NCI-H524 (cell line): ENCODE measurements at regions not wholly inside any gene's neighbourhood (a gene's known extent, or its start where the extent isn't known, plus 50 kb on each side); places are given as distances from the start of the nearest gene placed in this dataset.
"Not testable (repeated sequence)": the region's sequence is repeated elsewhere in the genome, so short reads cannot be mapped to it uniquely, and the experiment has no call there.

Experiments
- DNase-seq, 2 experiments: peaks; one replicate each; lab custom pipeline; 2025; lab: John Stamatoyannopoulos, UW

- DNase-seq = not testable (repeated sequence)
Observed at GRCh38 chr2:78840311-78840710, 185.2 kb upstream of the REG3G start.

- no peak for DNase-seq
Observed at GRCh38 chr2:78845664-78846185, 179.8 kb upstream of the REG3G start.

- peak in 1 of 2 experiments; percentile 35 for DNase-seq
Observed at GRCh38 chr2:78861546-78861945, 164.0 kb upstream of the REG3G start.

- DNase-seq = no peak
Observed at GRCh38 chr2:78864205-78864604, 161.3 kb upstream of the REG3G start.

DNA sequence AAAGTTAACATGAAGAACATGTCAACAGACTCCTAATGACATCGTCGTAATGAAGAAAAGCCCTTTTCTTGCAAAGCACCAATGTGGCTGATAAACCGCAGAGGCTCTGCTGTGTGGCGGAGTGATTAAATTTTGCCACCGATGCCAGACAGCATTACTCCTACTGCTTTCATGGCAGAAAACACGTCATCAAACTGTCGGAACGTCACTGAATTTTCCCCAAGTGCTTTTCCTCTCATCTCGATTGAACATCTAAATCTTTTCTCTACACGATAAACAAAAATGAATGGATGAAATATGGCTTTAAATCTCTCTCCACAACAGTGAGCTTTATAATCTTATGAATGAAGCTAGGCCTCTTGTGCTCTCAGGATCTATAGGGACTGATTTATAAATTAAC is 159.8 kb upstream of the REG3G start:
- no peak for DNase-seq

DNA sequence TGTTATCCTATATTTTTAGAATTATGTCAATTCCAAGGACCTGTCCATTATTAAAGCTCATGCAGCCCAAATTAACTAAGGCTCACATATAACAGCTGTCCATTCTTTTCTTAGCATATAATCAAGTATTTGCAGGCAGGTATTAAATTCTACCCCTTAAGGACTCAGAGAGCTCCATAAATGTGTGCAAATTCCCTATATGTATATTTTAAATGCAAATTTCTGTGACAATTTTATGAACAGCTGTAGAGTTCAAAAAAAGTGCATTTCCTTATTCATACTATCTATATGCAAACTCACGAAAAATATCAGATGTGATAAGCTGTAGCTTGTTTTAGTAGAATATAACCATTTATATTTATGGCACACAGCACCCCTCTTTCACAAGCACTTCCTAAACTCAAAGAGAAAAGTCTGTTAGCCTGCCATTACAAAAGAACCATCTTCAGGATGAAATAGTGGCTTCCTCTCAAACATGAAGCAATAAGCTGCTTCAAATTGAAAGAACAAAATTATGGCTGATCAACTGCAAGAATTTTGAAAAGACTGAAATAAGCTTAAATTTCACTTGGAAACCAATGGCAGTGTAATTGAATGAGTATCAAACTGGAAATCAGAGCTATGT is 155.0 kb upstream of the REG3G start:
- DNase-seq = no peak

DNA sequence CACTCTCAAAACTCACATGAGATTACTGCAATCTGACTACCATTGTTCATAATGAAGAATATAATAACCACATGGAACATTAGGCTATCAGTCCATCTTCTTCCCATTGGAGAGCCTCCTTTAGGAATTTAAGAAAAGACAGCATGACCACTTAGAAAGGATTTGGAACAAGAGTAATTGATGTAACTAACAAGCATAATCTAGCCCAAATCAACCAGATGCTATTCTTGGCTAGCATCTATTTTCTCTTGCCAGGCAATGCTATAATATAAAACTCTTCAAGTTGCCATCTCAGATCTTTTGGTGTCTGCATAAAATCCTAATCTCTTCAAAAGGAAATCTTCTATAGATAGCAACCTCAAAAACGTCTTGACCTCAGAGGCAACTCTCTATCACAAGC is 152.0 kb upstream of the REG3G start:
- DNase-seq = peak; percentile 59 to 84

- DNase-seq = no peak
Observed at GRCh38 chr2:78876316-78876688, 149.2 kb upstream of the REG3G start.

DNA sequence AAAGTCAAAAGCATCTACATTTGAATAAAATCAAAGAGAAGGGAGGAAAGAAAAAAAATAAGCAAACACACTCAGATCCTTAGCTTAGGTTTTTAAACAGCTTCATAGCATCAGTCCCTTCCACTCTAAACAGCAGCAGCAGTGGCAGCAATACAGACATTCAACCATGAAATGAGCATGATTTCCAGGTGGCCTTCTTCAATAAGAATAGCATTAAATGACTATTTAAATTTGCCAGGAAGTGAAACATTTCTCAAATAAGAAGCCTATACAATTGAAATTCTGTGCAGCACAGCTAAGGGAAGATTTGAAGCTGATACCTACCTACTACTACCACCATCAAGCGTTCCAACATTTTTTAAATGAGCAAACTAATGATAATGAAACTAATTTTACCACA is 138.1 kb upstream of the REG3G start:
- no peak for DNase-seq

GRCh38 chr2:78890935-78891334 is 134.6 kb upstream of the REG3G start:
- no peak for DNase-seq

DNA sequence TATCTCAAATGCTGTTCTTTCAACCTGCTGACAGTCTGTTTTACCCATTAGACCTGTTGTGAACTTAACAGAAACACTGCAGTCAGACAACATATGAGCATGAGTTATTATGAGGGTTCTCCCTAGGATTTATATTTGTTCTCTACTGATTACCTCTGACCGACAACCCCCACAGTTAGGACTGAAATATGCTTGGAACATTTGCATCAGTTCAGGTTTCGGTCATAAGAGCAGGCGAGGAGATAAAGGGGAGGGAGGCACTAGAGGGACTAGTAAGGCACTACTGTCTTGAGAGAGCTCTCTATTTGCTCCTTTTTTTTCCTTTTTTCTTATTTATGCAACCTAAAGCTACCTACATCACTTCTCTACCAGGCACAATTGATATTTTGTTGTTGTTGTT is 133.2 kb upstream of the REG3G start:
- no peak for DNase-seq

DNA sequence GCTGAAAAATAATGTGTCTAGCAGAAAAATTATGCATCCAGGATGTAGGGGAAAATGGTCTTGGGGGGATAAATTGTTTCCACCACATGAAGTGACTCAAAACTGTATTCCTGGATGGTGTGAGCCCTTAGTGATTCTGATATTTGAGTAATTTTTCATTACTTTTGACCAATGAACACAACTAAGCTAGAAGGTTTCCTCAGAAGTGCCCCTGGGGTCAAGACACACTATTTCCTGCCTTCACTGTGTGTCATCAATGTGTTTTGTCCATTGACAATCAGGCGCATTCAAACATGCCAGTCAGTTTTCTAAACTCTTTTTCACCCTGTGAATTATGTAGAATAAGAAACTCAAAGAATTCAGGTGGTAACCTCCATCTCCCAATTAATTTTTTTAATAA is 130.5 kb upstream of the REG3G start:
- DNase-seq = no peak

- no peak for DNase-seq
Observed at GRCh38 chr2:78896536-78896935, 129.0 kb upstream of the REG3G start.

DNA sequence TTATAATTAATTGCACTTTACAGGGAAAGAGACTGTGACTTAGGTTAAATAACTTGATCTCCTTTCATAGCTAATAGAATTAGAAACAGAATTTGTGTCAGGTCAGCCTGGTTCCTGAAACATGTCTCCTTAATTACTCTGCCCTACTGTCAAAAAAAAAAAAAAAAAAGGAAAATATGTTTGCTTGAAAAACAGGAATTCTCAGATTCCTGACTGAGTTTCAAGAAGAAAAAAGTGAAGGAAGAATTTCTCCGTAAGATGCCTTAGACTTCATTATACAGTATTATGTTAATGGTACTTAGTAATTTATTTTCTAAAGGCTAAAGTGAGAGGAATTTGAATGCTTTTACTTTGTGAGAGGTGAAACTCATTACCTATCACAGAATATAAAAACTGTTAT is 118.4 kb upstream of the REG3G start:
- DNase-seq = no peak

DNA sequence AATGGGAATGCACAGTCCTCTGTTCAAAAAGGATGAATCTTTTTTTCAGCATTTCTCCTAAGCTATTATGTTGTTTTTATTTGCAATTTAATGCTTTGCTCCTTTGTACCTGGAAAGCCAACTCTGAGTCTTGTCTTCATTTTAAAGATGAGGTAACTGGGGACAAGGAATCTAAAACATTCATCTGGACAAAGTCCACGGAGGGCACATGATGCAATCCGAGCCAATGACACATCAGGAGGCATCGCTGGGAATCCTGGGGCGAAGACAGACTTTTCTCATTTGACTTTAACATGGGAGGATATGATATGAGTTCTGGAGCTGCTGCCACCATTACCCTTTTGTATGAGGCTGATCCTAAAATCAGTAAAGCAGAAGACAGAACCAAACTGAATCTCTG is 116.5 kb upstream of the REG3G start:
- DNase-seq = no peak

- DNase-seq = no peak
Observed at GRCh38 chr2:78910376-78910775, 115.1 kb upstream of the REG3G start.

DNA sequence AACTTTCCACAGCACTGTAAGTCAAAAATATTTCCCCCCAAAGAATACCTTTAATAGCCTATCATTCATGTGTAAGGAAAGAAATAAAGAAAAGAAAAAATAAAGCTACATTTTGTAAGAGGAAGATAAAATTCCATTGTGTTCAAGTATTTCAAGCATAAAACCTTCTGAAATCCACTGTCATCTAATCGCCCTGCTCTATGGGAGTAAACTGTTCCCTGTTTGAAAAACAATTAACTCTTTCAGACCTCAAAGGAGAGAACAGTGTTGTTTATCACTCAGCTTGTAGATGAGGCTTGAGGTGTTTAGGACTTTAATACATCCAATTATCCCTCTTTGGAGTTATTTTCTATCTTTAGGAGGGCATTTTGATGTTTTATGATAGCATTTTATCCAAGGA is 112.2 kb upstream of the REG3G start:
- DNase-seq = no peak

DNA sequence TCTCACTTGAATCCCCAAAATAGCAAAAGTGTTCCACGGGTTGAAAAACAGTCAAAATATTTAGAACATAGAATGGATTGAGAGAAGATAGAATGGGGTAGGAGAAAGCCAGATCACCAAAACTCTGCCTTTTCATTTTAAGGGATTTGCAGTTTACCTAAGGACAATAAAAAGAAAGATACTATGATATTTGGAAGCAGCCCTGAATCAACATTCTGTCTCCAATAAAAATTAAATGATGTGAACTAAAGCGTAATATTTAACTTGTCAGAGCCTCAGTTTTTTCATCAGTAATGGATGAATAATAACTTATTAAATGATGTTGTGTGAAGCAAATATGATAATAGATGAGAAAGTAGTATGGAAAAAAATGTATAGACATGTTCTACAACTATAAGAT is 100.2 kb upstream of the REG3G start:
- DNase-seq = no peak

- DNase-seq = no peak
Observed at GRCh38 chr2:78928502-78928901, 97.0 kb upstream of the REG3G start.

GRCh38 chr2:78940998-78941397 is 84.5 kb upstream of the REG3G start:
- DNase-seq = no peak

GRCh38 chr2:78941751-78942150 is 83.8 kb upstream of the REG3G start:
- no peak for DNase-seq

GRCh38 chr2:78963881-78964280 is 61.6 kb upstream of the REG3G start:
- no peak for DNase-seq

- no peak for DNase-seq
Observed at GRCh38 chr2:78967294-78967693, 58.2 kb upstream of the REG3G start.

GRCh38 chr2:78973630-78974029 is 51.9 kb upstream of the REG3G start:
- no peak for DNase-seq
